ENCODE measurements at regions not wholly inside any gene's neighbourhood (a gene's known extent, or its start where the extent isn't known, plus 50 kb on each side); places are given as distances from the start of the nearest gene placed in this dataset.

DNA sequence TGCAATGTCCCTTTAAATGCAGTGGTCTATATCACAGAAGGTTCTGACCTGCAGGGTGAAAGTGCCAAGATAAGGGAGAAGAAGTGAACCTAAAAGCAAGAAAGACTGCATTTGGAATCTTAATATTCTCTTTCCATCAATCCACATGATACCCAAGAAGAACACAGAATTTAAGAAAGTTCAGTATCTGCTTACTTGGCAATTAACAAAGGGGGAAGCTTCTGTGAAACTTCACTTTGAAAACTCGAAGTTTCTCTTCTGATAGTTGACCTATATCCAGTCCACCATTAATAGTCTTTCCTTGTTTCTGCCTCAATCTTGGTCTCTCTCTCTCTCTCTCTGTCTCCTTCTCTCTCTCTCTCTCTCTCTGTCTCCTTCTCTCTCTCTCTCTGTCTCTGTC is 592.0 kb downstream of the UTRN start:
- POLR2A ChIA-PET = no interaction called here
- DNase-seq (no peak), ATAC-seq (ENCODE audit: poor library complexity) (no peak)
- no peaks in the 10 kb centered on the region for H3K9me3 ChIP-seq (ENCODE audit: control insufficient read depth in 1 of 2, insufficient read depth in 1 of 2, low read length in 2 of 2)
- H3K4me1 Mint-ChIP-seq (ENCODE audit: low read depth) = peaks cover 13% of the 10 kb centered on the region
- no peaks in the 10 kb centered on the region for H3K4me1 ChIP-seq (ENCODE audit: insufficient read depth, low read length)
- no peaks in the 10 kb centered on the region for H3K36me3 Mint-ChIP-seq (ENCODE audit: low read depth)
- no peak overlapping the region for H3K4me3 Mint-ChIP-seq
- H3K4me3 ChIP-seq (ENCODE audit: low read length) = no peak overlapping the region
- TF ChIP-seq, protein P1, sequence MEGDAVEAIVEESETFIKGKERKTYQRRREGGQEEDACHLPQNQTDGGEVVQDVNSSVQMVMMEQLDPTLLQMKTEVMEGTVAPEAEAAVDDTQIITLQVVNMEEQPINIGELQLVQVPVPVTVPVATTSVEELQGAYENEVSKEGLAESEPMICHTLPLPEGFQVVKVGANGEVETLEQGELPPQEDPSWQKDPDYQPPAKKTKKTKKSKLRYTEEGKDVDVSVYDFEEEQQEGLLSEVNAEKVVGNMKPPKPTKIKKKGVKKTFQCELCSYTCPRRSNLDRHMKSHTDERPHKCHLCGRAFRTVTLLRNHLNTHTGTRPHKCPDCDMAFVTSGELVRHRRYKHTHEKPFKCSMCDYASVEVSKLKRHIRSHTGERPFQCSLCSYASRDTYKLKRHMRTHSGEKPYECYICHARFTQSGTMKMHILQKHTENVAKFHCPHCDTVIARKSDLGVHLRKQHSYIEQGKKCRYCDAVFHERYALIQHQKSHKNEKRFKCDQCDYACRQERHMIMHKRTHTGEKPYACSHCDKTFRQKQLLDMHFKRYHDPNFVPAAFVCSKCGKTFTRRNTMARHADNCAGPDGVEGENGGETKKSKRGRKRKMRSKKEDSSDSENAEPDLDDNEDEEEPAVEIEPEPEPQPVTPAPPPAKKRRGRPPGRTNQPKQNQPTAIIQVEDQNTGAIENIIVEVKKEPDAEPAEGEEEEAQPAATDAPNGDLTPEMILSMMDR (IDR thresholded peaks at IDR 0.05) = no peak
- H3K27ac ChIP-seq (ENCODE audit: low read depth in 1 of 2, low read length in 2 of 2) = no peak overlapping the region
- no peaks in the 10 kb centered on the region for H3K9me3 Mint-ChIP-seq
- no peaks in the 10 kb centered on the region for H3K36me3 ChIP-seq (ENCODE audit: insufficient read depth, low read length)
- H3K27me3 ChIP-seq (ENCODE audit: control insufficient read depth in 1 of 2, insufficient read depth in 2 of 2, low read length in 2 of 2) = peaks cover 7 to 12% of the 10 kb centered on the region in 2 experiments
- intact Hi-C loops (cut with DNase I, micrococcal nuclease) = no loop called here
- H3K27me3 Mint-ChIP-seq = peaks cover 51% of the 10 kb centered on the region
- CTCF ChIA-PET = no interaction called here
- no peak overlapping the region for H3K27ac Mint-ChIP-seq

DNA sequence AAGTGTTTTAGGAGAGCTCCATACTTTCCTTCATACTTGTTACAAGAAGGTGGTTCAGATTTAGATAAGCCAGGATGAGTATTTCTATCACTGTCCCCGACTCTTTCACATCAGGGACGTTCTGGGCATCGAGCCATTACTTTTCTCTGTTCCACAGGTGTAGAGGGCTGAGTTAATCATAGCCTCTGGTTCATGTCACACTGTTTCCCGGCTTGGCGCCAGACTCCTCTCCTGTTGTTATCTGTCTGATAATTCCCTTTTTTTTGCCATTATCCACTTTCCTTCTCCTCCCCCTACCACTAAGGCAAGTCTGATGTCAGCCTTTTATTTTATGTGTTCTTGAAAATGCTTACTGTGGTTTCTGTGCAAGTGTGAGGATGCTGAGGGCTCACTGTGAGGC is 593.4 kb downstream of the UTRN start:
- Mint-ChIP-seq H3K4me1 (ENCODE audit: low read depth) (peaks cover 13% of the 10 kb centered on the region), H3K27me3 (peaks cover 47% of the 10 kb centered on the region), H3K4me3 (no peak overlapping the region), H3K36me3 (ENCODE audit: low read depth) (no peaks in the 10 kb centered on the region), H3K9me3 (no peaks in the 10 kb centered on the region), H3K27ac (no peak overlapping the region)
- peaks cover 7 to 12% of the 10 kb centered on the region in 2 experiments for H3K27me3 ChIP-seq (ENCODE audit: control insufficient read depth in 1 of 2, insufficient read depth in 2 of 2, low read length in 2 of 2)
- DNase-seq = no peak
- ChIA-PET POLR2A (no interaction called here), CTCF (no interaction called here)
- no peaks in the 10 kb centered on the region for H3K4me1 ChIP-seq (ENCODE audit: insufficient read depth, low read length)
- no peak for ATAC-seq (ENCODE audit: poor library complexity)
- no peak overlapping the region for H3K4me3 ChIP-seq (ENCODE audit: low read length)
- H3K27ac ChIP-seq (ENCODE audit: low read depth in 1 of 2, low read length in 2 of 2) = no peak overlapping the region
- intact Hi-C loops (cut with DNase I, micrococcal nuclease) = no loop called here
- H3K9me3 ChIP-seq (ENCODE audit: control insufficient read depth in 1 of 2, insufficient read depth in 1 of 2, low read length in 2 of 2) = no peaks in the 10 kb centered on the region
- TF ChIP-seq, protein P1 (IDR thresholded peaks at IDR 0.05) = no peak
- no peaks in the 10 kb centered on the region for H3K36me3 ChIP-seq (ENCODE audit: insufficient read depth, low read length)

DNA sequence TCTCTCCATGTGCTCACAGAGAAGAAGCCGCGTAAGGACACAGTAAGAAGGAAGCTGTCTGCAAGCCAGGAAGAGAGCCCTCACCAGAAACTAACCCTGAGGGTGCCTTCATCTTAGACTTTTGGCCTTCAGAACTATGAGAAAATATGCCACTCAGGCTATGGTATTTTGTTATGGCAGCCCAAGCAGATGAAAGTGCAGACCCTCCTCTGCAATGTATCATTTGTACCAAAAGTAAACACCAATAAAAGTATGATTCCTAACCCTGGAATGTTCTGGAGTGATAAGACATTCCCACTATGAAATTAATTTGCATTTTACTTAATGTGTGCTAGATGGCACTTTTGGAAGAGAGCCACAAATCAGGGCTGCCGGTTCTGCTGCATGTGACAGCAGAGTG is 594.3 kb downstream of the UTRN start:
- ChIA-PET CTCF (no interaction called here), POLR2A (no interaction called here)
- H3K4me3 Mint-ChIP-seq = no peak overlapping the region
- H3K36me3 Mint-ChIP-seq (ENCODE audit: low read depth) = no peaks in the 10 kb centered on the region
- no peaks in the 10 kb centered on the region for H3K9me3 Mint-ChIP-seq
- Histone ChIP-seq H3K36me3 (ENCODE audit: insufficient read depth, low read length) (no peaks in the 10 kb centered on the region), H3K9me3 (ENCODE audit: control insufficient read depth in 1 of 2, insufficient read depth in 1 of 2, low read length in 2 of 2) (peaks cover 0 to 3% of the 10 kb centered on the region in 2 experiments), H3K4me1 (ENCODE audit: insufficient read depth, low read length) (no peaks in the 10 kb centered on the region), H3K27ac (ENCODE audit: low read depth in 1 of 2, low read length in 2 of 2) (no peak overlapping the region), H3K4me3 (ENCODE audit: low read length) (no peak overlapping the region), H3K27me3 (ENCODE audit: control insufficient read depth in 1 of 2, insufficient read depth in 2 of 2, low read length in 2 of 2) (peaks cover 7 to 12% of the 10 kb centered on the region in 2 experiments)
- ATAC-seq (ENCODE audit: poor library complexity) (no peak), DNase-seq (no peak)
- TF ChIP-seq, protein P1 (IDR thresholded peaks at IDR 0.05) = no peak
- H3K27ac Mint-ChIP-seq = no peak overlapping the region
- intact Hi-C loops (cut with DNase I, micrococcal nuclease) = no loop called here
- peaks cover 13% of the 10 kb centered on the region for H3K4me1 Mint-ChIP-seq (ENCODE audit: low read depth)
- H3K27me3 Mint-ChIP-seq = peaks cover 46% of the 10 kb centered on the region

Measured in CD4-positive, alpha-beta T cell (primary cell).